ENCODE measurements at regions not wholly inside any gene's neighbourhood (a gene's known extent, or its start where the extent isn't known, plus 50 kb on each side); places are given as distances from the start of the nearest gene placed in this dataset.

GRCh38 chr1:172887162-172887561 is 163.6 kb downstream of the TNFSF18 start:
- WGBS, 2 donors: 97 to 98% methylated on average over 1 of the region's 1 CpG
- no peaks in the 10 kb centered on the region for H3K27me3 ChIP-seq (ENCODE audit: control insufficient read depth in 1 of 2, insufficient read depth in 2 of 2, low read length in 1 of 2)
- H3K27ac ChIP-seq (ENCODE audit: low read depth in 1 of 2, low read length in 2 of 2): no peak overlapping the region
- DNase-seq (no peak), ATAC-seq (ENCODE audit: low FRiP score) (no peak)
- H3K4me3 ChIP-seq (ENCODE audit: low read length in 2 of 2): no peak overlapping the region
- H3K4me1 ChIP-seq (ENCODE audit: control insufficient read depth in 1 of 2, insufficient read depth in 2 of 2, low read length in 2 of 2): no peaks in the 10 kb centered on the region
- intact Hi-C loops (cut with DNase I): no loop called here
- peaks cover 3% of the 10 kb centered on the region for H3K9me3 ChIP-seq (ENCODE audit: control insufficient read depth, low read length)
- no peaks in the 10 kb centered on the region for H3K36me3 ChIP-seq (ENCODE audit: control insufficient read depth in 1 of 2, insufficient read depth in 2 of 2, low read length in 1 of 2)

GRCh38 chr1:172893146-172893841 is 157.4 kb downstream of the TNFSF18 start:
- 0 to 5% methylated on average over 1 of the region's 1 CpG for WGBS, 2 donors
- Histone ChIP-seq H3K4me1 (ENCODE audit: control insufficient read depth in 1 of 2, insufficient read depth in 2 of 2, low read length in 2 of 2) (no peaks in the 10 kb centered on the region), H3K27ac (ENCODE audit: low read depth in 1 of 2, low read length in 2 of 2) (no peak overlapping the region), H3K36me3 (ENCODE audit: control insufficient read depth in 1 of 2, insufficient read depth in 2 of 2, low read length in 1 of 2) (no peaks in the 10 kb centered on the region), H3K27me3 (ENCODE audit: control insufficient read depth in 1 of 2, insufficient read depth in 2 of 2, low read length in 1 of 2) (no peaks in the 10 kb centered on the region), H3K9me3 (ENCODE audit: control insufficient read depth, low read length) (peaks cover 2% of the 10 kb centered on the region), H3K4me3 (ENCODE audit: low read length in 2 of 2) (no peak overlapping the region)
- intact Hi-C loops (cut with DNase I): loop anchor here in 1 of 2 donors (1.0 kb wide), 1 partner anchor 10 kb away; no protein-coding TSS in a partner anchor
- DNase-seq (no peak), ATAC-seq (ENCODE audit: low FRiP score) (no peak)

- H3K4me3 ChIP-seq (ENCODE audit: low read length in 2 of 2): no peak overlapping the region
- H3K27ac ChIP-seq (ENCODE audit: low read depth in 1 of 2, low read length in 2 of 2): no peak overlapping the region
- H3K36me3 ChIP-seq (ENCODE audit: control insufficient read depth in 1 of 2, insufficient read depth in 2 of 2, low read length in 1 of 2): no peaks in the 10 kb centered on the region
- no peaks in the 10 kb centered on the region for H3K4me1 ChIP-seq (ENCODE audit: control insufficient read depth in 1 of 2, insufficient read depth in 2 of 2, low read length in 2 of 2)
- H3K27me3 ChIP-seq (ENCODE audit: control insufficient read depth in 1 of 2, insufficient read depth in 2 of 2, low read length in 1 of 2): no peaks in the 10 kb centered on the region
- no peak for ATAC-seq (ENCODE audit: low FRiP score)
- H3K9me3 ChIP-seq (ENCODE audit: control insufficient read depth, low read length): no peaks in the 10 kb centered on the region
- no peak for DNase-seq
- intact Hi-C loops (cut with DNase I): no loop called here
- 82 to 94% methylated on average over 8 of the region's 8 CpGs for WGBS, 2 donors
Measured at GRCh38 chr1:172894349-172895049, 156.2 kb downstream of the TNFSF18 start.

DNA sequence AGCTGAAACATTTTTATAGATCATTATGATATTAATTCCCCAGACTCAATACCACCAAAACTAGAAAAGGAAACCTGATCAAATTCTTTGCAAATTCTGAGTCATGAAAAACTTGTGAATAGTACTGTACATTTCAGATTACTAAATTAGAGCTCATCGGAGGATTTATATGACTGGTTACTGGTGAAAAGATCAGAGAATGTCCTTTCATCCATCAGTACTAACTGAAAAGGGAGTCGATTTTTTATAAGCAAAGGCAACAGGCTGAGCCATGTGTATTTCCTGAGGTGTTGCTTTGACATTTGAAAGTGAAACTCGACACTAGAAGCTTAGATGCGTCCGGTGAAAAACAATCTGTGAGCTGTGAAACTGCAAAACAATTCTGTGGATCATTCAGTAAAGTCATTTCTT is 155.7 kb downstream of the TNFSF18 start:
- H3K9me3 ChIP-seq (ENCODE audit: control insufficient read depth, low read length): no peaks in the 10 kb centered on the region
- no peak for DNase-seq
- no peaks in the 10 kb centered on the region for H3K36me3 ChIP-seq (ENCODE audit: control insufficient read depth in 1 of 2, insufficient read depth in 2 of 2, low read length in 1 of 2)
- no peaks in the 10 kb centered on the region for H3K4me1 ChIP-seq (ENCODE audit: control insufficient read depth in 1 of 2, insufficient read depth in 2 of 2, low read length in 2 of 2)
- no peaks in the 10 kb centered on the region for H3K27me3 ChIP-seq (ENCODE audit: control insufficient read depth in 1 of 2, insufficient read depth in 2 of 2, low read length in 1 of 2)
- intact Hi-C loops (cut with DNase I): no loop called here
- no peak for ATAC-seq (ENCODE audit: low FRiP score)
- H3K27ac ChIP-seq (ENCODE audit: low read depth in 1 of 2, low read length in 2 of 2): no peak overlapping the region
- 46 to 47% methylated on average over 5 of the region's 5 CpGs for WGBS, 2 donors
- H3K4me3 ChIP-seq (ENCODE audit: low read length in 2 of 2): no peak overlapping the region

GRCh38 chr1:172895761-172896160 is 155.0 kb downstream of the TNFSF18 start:
- H3K27ac ChIP-seq (ENCODE audit: low read depth in 1 of 2, low read length in 2 of 2): no peak overlapping the region
- no peak for ATAC-seq (ENCODE audit: low FRiP score)
- H3K36me3 ChIP-seq (ENCODE audit: control insufficient read depth in 1 of 2, insufficient read depth in 2 of 2, low read length in 1 of 2): no peaks in the 10 kb centered on the region
- no peak for DNase-seq
- H3K27me3 ChIP-seq (ENCODE audit: control insufficient read depth in 1 of 2, insufficient read depth in 2 of 2, low read length in 1 of 2): no peaks in the 10 kb centered on the region
- no peaks in the 10 kb centered on the region for H3K4me1 ChIP-seq (ENCODE audit: control insufficient read depth in 1 of 2, insufficient read depth in 2 of 2, low read length in 2 of 2)
- 84 to 94% methylated on average over 1 of the region's 1 CpG for WGBS, 2 donors
- no peak overlapping the region for H3K4me3 ChIP-seq (ENCODE audit: low read length in 2 of 2)
- H3K9me3 ChIP-seq (ENCODE audit: control insufficient read depth, low read length): no peaks in the 10 kb centered on the region
- intact Hi-C loops (cut with DNase I): no loop called here

DNA sequence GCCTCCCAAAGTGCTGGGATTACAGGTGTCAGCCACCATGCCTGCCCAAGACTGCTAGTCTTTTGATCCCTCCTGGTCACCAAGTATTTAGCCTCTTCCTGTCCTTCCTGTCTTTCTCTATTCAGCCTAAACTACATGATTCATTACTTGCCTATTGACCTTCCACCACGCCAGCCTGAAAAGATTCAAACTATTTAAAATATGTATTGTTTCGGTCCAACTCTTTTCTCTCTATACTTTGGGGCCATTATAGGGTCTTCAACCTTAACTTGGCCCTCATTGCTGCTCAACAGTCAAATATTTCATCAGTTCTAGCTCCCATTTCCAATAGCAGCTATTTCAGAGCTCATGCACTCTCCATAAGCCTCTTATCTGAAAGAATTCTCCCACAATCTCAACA is 153.0 kb downstream of the TNFSF18 start:
- WGBS, 2 donors: 23 to 57% methylated on average over 2 of the region's 2 CpGs
- ATAC-seq (ENCODE audit: low FRiP score) (no peak), DNase-seq (no peak)
- H3K36me3 ChIP-seq (ENCODE audit: control insufficient read depth in 1 of 2, insufficient read depth in 2 of 2, low read length in 1 of 2): no peaks in the 10 kb centered on the region
- H3K27me3 ChIP-seq (ENCODE audit: control insufficient read depth in 1 of 2, insufficient read depth in 2 of 2, low read length in 1 of 2): no peaks in the 10 kb centered on the region
- intact Hi-C loops (cut with DNase I): no loop called here
- no peak overlapping the region for H3K4me3 ChIP-seq (ENCODE audit: low read length in 2 of 2)
- no peaks in the 10 kb centered on the region for H3K9me3 ChIP-seq (ENCODE audit: control insufficient read depth, low read length)
- H3K27ac ChIP-seq (ENCODE audit: low read depth in 1 of 2, low read length in 2 of 2): no peak overlapping the region
- no peaks in the 10 kb centered on the region for H3K4me1 ChIP-seq (ENCODE audit: control insufficient read depth in 1 of 2, insufficient read depth in 2 of 2, low read length in 2 of 2)

DNA sequence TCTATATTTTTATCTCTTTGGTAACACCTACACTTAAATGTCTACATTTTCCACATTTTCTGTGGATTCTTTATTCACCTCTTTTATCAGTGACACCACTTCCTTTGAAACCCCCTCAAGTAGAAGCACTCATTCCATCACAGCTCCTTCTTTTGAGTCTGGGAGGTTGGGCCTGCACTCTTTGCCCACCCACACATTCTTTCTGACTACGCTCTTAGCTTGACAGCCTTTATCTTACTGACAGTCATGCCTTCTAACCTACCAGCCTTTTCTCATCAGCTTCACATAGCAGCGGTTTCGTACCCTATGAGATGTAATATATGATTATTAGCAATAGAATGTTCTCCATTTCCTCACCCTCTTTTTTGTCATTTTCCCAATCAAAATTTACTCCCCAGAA is 151.9 kb downstream of the TNFSF18 start:
- Histone ChIP-seq H3K9me3 (ENCODE audit: control insufficient read depth, low read length) (no peaks in the 10 kb centered on the region), H3K36me3 (ENCODE audit: control insufficient read depth in 1 of 2, insufficient read depth in 2 of 2, low read length in 1 of 2) (no peaks in the 10 kb centered on the region), H3K4me3 (ENCODE audit: low read length in 2 of 2) (no peak overlapping the region), H3K4me1 (ENCODE audit: control insufficient read depth in 1 of 2, insufficient read depth in 2 of 2, low read length in 2 of 2) (no peaks in the 10 kb centered on the region), H3K27me3 (ENCODE audit: control insufficient read depth in 1 of 2, insufficient read depth in 2 of 2, low read length in 1 of 2) (no peaks in the 10 kb centered on the region), H3K27ac (ENCODE audit: low read depth in 1 of 2, low read length in 2 of 2) (no peak overlapping the region)
- 88 to 94% methylated on average over 3 of the region's 3 CpGs for WGBS, 2 donors
- intact Hi-C loops (cut with DNase I): no loop called here
- ATAC-seq (ENCODE audit: low FRiP score) (no peak), DNase-seq (no peak)

DNA sequence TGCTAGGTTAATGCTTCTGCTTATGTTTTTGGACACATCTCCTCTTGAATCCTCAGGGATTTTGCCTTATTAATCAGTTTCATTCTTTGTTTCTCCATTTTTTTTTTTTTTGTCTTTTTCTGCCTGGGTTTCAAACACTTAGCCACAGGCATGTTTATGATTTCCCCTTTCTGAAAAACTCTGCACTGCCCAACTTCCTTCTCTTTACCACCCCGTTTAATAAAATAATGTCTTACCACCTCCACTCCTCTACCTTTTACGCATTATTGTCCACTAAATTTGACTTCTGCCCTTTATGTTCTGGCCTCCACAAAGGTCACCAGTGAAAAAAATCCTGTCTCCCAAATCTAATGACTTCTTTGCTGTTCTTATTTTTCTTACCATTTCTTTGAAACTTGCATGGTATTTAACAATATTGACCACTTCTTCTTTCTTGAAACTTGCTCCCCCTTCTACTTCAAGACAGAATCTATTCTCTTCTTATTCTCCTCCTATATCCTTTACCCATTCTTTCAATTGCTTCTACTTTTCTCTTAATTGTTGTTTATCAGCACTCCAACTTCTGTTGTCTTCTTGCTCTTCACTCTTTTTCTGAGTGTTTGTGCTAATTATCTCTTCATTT is 150.3 kb downstream of the TNFSF18 start:
- Histone ChIP-seq H3K27me3 (ENCODE audit: control insufficient read depth in 1 of 2, insufficient read depth in 2 of 2, low read length in 1 of 2) (no peaks in the 10 kb centered on the region), H3K27ac (ENCODE audit: low read depth in 1 of 2, low read length in 2 of 2) (no peak overlapping the region), H3K9me3 (ENCODE audit: control insufficient read depth, low read length) (no peaks in the 10 kb centered on the region), H3K36me3 (ENCODE audit: control insufficient read depth in 1 of 2, insufficient read depth in 2 of 2, low read length in 1 of 2) (no peaks in the 10 kb centered on the region), H3K4me3 (ENCODE audit: low read length in 2 of 2) (no peak overlapping the region), H3K4me1 (ENCODE audit: control insufficient read depth in 1 of 2, insufficient read depth in 2 of 2, low read length in 2 of 2) (no peaks in the 10 kb centered on the region)
- ATAC-seq (ENCODE audit: low FRiP score): no peak
- 86 to 87% methylated on average over 2 of the region's 2 CpGs for WGBS, 2 donors
- no peak for DNase-seq
- intact Hi-C loops (cut with DNase I): no loop called here

- no peaks in the 10 kb centered on the region for H3K27me3 ChIP-seq (ENCODE audit: control insufficient read depth in 1 of 2, insufficient read depth in 2 of 2, low read length in 1 of 2)
- ATAC-seq (ENCODE audit: low FRiP score) (no peak), DNase-seq (no peak)
- H3K4me3 ChIP-seq (ENCODE audit: low read length in 2 of 2): no peak overlapping the region
- no peak overlapping the region for H3K27ac ChIP-seq (ENCODE audit: low read depth in 1 of 2, low read length in 2 of 2)
- intact Hi-C loops (cut with DNase I): no loop called here
- H3K36me3 ChIP-seq (ENCODE audit: control insufficient read depth in 1 of 2, insufficient read depth in 2 of 2, low read length in 1 of 2): no peaks in the 10 kb centered on the region
- no peaks in the 10 kb centered on the region for H3K4me1 ChIP-seq (ENCODE audit: control insufficient read depth in 1 of 2, insufficient read depth in 2 of 2, low read length in 2 of 2)
- WGBS, 2 donors: 72 to 73% methylated on average over 2 of the region's 2 CpGs
- no peaks in the 10 kb centered on the region for H3K9me3 ChIP-seq (ENCODE audit: control insufficient read depth, low read length)
Measured at GRCh38 chr1:172902200-172902599, 148.5 kb downstream of the TNFSF18 start.
